NCI-H748 treated with DMSO at 0.1 percent for 48 hours (cell line): ENCODE measurements at regions not wholly inside any gene's neighbourhood (a gene's known extent, or its start where the extent isn't known, plus 50 kb on each side); places are given as distances from the start of the nearest gene placed in this dataset.

Experiments
- DNase-seq: peaks from one replicate; lab custom pipeline; 2025; lab: John Stamatoyannopoulos, UW

GRCh38 chr3:25291481-25291905, 136.6 kb upstream of the RARB start:
- DNase-seq, result no peak

GRCh38 chr3:25292036-25292435, 136.0 kb upstream of the RARB start:
- no peak for DNase-seq

DNA sequence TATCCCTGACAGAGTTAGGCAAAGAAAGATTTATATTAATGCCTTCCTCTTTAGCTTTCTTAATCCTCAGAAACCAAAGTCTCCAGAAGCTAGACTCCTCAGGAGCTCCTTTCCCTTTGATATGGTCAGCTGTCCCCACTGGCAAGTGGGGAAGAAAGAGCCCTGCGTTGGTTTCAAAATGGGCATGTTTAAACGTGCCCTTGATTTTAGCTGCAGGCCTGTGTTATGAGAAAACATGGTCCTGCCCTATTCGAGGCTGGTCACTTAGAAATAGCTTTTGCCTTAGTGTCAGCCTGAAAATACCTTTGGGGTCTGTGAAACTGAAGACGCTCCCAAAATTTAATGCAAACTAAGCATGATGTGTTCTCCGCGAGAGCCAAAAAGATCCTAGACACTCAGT, 135.5 kb upstream of the RARB start:
- DNase-seq, result no peak

GRCh38 chr3:25293736-25294135, 134.3 kb upstream of the RARB start:
- no peak for DNase-seq

- DNase-seq, result no peak
These were observed 133.8 kb upstream of the RARB start for GRCh38 chr3:25294169-25294805.

DNA sequence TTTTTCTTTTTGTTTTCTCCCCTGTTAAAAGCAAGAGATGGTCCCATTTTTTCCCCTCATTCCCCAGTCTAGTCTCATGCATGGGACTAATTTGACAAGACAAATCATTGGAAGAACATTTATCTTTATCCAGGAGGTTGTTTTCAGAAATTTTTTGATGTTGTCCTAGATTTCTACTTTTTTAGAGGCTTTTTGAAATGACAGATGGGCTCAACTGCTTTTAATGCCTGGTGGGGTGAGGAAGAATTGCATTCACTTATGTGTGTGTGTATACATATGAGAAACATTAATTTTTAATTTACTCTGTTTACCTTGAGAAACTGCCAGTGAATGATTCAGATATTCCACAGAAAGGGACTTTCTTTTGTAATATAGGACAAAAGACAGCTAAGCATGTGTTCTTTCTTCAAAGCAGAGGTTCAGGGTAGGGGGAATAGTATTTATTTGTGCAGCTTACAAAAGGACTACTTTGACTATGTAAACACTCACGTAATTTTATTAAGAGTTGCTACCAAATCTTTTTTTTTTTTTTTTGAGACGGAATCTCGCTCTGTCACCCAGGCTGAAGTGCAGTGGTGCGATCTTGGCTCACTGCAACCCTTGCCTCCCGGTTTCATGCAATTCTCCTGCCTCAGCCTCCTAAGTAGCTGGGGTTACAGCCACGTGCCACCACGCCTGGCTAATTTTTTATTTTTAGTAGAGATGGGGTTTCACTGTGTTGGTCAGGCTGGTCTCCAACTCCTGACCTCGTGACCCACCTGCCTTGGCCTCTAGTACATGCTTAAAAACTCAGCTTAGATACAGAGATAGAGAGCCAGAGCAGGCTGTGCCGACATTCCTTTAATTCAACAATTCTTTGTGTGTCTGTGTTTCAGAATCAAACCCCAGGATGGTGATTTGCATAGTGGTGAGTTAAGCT, 130.1 kb upstream of the RARB start:
- no peak for DNase-seq

GRCh38 chr3:25300141-25300540, 127.9 kb upstream of the RARB start:
- no peak for DNase-seq

DNA sequence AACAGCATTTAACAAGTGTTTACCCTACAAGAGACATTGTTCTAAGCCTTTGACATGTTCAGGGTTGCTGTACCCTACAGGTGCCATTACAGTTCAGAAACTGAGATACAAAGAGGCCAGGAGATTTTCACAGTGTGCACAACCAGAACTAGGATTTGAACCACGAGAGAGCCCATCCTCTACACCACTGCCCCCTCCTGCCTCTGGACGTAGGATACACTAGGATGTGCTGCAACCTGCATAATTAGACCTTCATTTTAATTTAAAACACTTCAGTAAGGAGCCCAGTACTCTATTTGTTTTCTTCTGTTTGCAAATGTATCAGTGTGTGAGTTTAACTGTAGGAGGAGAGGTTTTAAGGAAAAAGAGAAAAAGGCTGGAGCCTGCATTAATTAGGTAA, 123.1 kb upstream of the RARB start:
- DNase-seq, result no peak

- DNase-seq, result no peak
These were observed 122.0 kb upstream of the RARB start for GRCh38 chr3:25306066-25306465.

DNA sequence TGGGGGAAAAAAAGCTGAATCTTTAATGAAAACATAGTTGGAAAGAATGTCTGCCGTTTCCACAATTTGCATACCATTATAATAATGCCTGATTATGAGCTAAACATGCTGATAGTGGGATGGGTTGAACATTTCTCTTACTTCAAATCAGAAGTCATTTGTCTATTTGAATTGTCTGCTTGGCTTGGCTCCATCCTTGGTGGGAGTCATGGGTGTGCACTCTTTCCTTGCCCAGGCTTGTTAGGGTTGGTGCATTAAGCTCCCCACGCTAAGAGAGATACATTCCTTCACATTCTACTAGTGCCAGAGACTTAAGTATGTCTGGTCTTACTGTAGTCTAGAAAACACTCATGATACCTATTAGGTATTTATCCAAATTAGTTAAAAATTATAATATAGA, 121.4 kb upstream of the RARB start:
- no peak for DNase-seq

- no peak for DNase-seq
These were observed 114.8 kb upstream of the RARB start for GRCh38 chr3:25313286-25313685.

GRCh38 chr3:25324954-25325655, 103.0 kb upstream of the RARB start:
- no peak for DNase-seq

DNA sequence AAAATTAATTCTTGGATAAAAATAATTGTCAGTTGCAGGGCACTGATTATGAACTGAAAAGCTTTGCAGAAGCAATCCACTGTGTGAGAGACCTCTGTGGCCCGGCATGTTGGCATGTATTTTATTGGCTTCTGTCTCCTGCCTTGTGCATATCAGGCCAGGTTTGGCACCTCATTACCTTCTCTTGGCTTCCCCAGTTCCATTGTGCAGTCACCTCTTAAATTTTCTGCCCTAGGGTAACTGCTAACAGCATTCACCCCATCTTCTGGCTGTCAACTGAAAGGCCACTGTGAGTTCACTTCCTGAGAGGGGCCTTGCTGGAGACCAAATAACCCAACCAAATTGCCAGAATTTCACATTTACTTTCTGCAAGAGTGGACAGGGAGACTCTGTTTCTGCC, 92.7 kb upstream of the RARB start:
- DNase-seq, result no peak

GRCh38 chr3:25338158-25338725, 89.8 kb upstream of the RARB start:
- DNase-seq, result no peak

- no peak for DNase-seq
These were observed 88.8 kb upstream of the RARB start for GRCh38 chr3:25339225-25339624.

DNA sequence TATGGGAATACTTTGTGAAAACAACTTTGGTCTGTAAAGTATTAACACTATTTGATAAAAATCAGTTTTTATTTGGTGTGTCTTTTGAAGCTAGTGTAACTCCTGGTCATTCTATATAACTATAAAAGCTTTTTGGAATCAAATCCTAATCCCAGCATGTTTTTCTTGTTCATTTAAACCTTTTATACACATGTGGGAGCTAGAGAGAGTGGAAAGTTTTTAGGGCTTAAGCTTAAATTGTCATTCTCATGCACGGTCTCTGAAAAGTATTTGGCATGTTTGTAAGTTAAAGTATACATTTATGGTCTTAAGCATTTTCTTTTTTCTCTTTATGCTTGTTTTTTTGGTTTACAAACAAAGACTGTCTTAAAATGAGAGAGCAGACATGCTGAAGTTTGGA, 83.4 kb upstream of the RARB start:
- DNase-seq, result no peak

- DNase-seq, result no peak
These were observed 79.0 kb upstream of the RARB start for GRCh38 chr3:25349095-25349494.

DNA sequence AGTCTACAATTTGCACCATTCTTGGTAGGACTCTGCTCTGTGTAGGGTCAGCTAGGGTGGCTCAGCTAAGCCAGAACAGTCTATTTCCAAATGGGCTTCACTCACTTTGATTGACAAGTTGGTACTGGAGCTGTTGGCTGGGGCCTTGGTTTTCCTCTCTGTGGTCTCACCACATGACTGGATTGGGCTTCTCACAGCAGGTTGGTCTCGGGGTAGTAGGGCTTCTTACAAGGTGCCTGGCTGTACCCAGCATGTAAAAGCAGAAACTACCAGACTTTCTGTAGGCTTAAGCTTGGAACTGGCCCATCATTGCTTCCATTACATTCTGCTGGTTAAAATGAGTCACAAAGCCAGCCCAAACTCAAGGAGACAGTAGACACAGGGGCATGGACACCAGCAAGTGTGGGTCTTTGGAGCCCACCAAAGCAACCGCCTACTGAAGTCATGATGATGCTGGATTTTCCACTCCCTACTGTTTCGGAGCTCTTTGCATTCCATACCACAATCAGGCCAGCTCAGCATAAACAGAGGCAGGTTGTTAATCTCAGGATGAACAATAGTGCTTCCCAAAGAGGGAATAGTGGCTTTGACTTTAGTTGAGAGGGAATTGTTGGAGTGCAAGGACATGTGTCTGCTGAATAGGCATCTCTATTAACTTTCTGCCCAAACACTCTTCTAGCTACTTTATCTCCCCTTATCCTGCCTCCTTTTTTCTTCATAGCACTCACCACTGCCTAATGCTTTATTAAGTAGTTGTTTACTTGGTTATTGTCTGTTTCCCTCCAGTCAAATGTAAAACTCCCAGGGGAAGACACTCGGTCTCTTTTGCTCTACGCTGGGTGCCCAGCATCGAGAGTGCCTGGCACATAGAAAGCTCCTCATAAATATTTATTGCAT, 78.0 kb upstream of the RARB start:
- DNase-seq, result no peak

GRCh38 chr3:25350725-25351114, 77.3 kb upstream of the RARB start:
- DNase-seq, result no peak

DNA sequence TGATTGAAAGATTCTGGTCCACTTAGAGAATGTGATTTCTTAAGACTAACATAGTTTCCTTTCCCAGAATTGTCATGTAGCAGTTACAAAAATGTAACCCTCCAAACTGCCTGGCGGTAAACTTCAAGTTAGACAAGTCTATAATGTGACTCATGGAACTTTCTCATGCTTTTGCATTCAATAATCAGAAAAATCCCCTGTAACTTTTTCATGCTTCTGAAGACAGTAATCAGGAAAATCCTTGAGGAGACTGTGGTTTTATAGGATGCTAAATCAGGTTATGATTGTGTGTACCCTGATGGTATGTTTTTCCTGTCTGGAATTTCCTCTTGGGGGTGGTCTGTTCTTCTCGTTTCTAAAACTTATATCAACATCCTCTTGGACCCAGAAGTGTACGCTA, 74.0 kb upstream of the RARB start:
- DNase-seq, result no peak

- DNase-seq, result no peak
These were observed 72.8 kb upstream of the RARB start for GRCh38 chr3:25355034-25355885.
